Epithelial cell of esophagus (primary cell): ENCODE measurements at regions not wholly inside any gene's neighbourhood (a gene's known extent, or its start where the extent isn't known, plus 50 kb on each side); places are given as distances from the start of the nearest gene placed in this dataset.
"Not testable (repeated sequence)": the region's sequence is repeated elsewhere in the genome, so short reads cannot be mapped to it uniquely, and the experiment has no call there.

Experiments
- DNase-seq: peaks from one replicate; pipeline ENCODE4 v3.0.0; 2010; ENCODE audit warnings: low read depth
- H3K4me3 ChIP-seq: 2 replicates; pipeline ENCODE4 v1.5.1; 2011; ENCODE audit warnings: mild to moderate bottlenecking, low read length, control low read depth
- CTCF ChIP-seq: IDR thresholded peaks from 2 replicates; pipeline ENCODE4 v1.5.1; 2011; ENCODE audit warnings: low read depth, mild to moderate bottlenecking, low read length, control low read depth, inconsistent platforms; ENCODE audit not compliant: insufficient read depth; ENCODE audit errors: missing control alignments

- TF ChIP-seq CTCF, result no peak
- no peak overlapping the region for H3K4me3 ChIP-seq
- DNase-seq, result no peak
Measured at GRCh38 chr7:91398341-91398740, 134.1 kb downstream of the FZD1 start.

GRCh38 chr7:91405092-91405788, 141.0 kb downstream of the FZD1 start:
- TF ChIP-seq CTCF, result no peak
- DNase-seq, result no peak
- no peak overlapping the region for H3K4me3 ChIP-seq

GRCh38 chr7:91405873-91406272, 141.6 kb downstream of the FZD1 start:
- not testable (repeated sequence) for H3K4me3 ChIP-seq, DNase-seq

- DNase-seq, result no peak
- TF ChIP-seq CTCF, result no peak
Measured at GRCh38 chr7:91407942-91408341, 143.7 kb downstream of the FZD1 start.

GRCh38 chr7:91408388-91409154, 144.3 kb downstream of the FZD1 start:
- DNase-seq, result no peak
- no peak overlapping the region for H3K4me3 ChIP-seq
- TF ChIP-seq CTCF, result no peak

More at GRCh38 chr7:91407942-91408341, 143.7 kb downstream of the FZD1 start:
- H3K4me3 ChIP-seq, result no peak overlapping the region

GRCh38 chr7:91411060-91411459, 146.8 kb downstream of the FZD1 start:
- H3K4me3 ChIP-seq, result no peak overlapping the region
- no peak for TF ChIP-seq CTCF
- no peak for DNase-seq

GRCh38 chr7:91412298-91412697, 148.1 kb downstream of the FZD1 start:
- H3K4me3 ChIP-seq, result no peak overlapping the region
- no peak for DNase-seq
- no peak for TF ChIP-seq CTCF
